SU-DHL-6 (cell line): ENCODE measurements at regions not wholly inside any gene's neighbourhood (a gene's known extent, or its start where the extent isn't known, plus 50 kb on each side); places are given as distances from the start of the nearest gene placed in this dataset.

ENCODE experiments used
- H2AFZ ChIP-seq: fragments of 200-600 bp; sonication (generic); 2 replicates; pipeline ENCODE4 v1.6.1; 2014; ENCODE audit warnings: low read depth, mild to moderate bottlenecking, moderate library complexity, mixed read lengths, antibody characterized with exemption, low read length; ENCODE audit not compliant: severe bottlenecking
- H3F3A ChIP-seq: fragments of 200-600 bp; shearing (Covaris generic); 2 replicates; pipeline ENCODE4 v1.6.0; 2016; ENCODE audit warnings: antibody characterized with exemption, mild to moderate bottlenecking; ENCODE audit not compliant: insufficient read depth
- H3K27ac ChIP-seq: fragments of 200-600 bp; sonication (generic); 2 replicates; pipeline ENCODE4 v1.5.1; 2016; ENCODE audit warnings: low read depth, mild to moderate bottlenecking, low read length, moderate library complexity, mixed read lengths
- H3K27me3 ChIP-seq: fragments of 200-600 bp; sonication (generic), shearing (Covaris generic); 2 replicates; pipeline ENCODE4 v1.6.0; 2014; ENCODE audit warnings: mild to moderate bottlenecking, low read length
- H3K36me3 ChIP-seq: fragments of 200-600 bp; sonication (generic); 2 replicates; pipeline ENCODE4 v1.6.1; 2014; ENCODE audit warnings: mild to moderate bottlenecking, low read length, mixed read lengths
- H3K4me2 ChIP-seq: fragments of 300-600, 200-600 bp; shearing (Covaris generic), sonication (generic); 2 replicates; pipeline ENCODE4 v1.6.0; 2014; ENCODE audit warnings: low read length, low read depth, mild to moderate bottlenecking; ENCODE audit not compliant: poor library complexity, severe bottlenecking
- H3K4me3 ChIP-seq: fragments of 200-600 bp; sonication (generic); 2 replicates; pipeline ENCODE4 v1.5.1; 2014; ENCODE audit warnings: antibody characterized with exemption, low read length, mild to moderate bottlenecking, mixed read lengths; ENCODE audit not compliant: insufficient read depth, poor library complexity, severe bottlenecking
- H3K79me2 ChIP-seq: fragments of 200-600 bp; sonication (generic); 2 replicates; pipeline ENCODE4 v1.6.1; 2014; ENCODE audit warnings: mild to moderate bottlenecking, low read length, moderate library complexity; ENCODE audit not compliant: insufficient read depth
- H3K9ac ChIP-seq: fragments of 200-600 bp; sonication (generic); 2 replicates; pipeline ENCODE4 v1.7.0; 2014; ENCODE audit warnings: mild to moderate bottlenecking, low read length
- H3K9me2 ChIP-seq: fragments of 200-600 bp; sonication (generic); replicated peaks from 2 replicates; pipeline ENCODE4 v1.6.1; 2014; ENCODE audit warnings: low read length; ENCODE audit not compliant: insufficient read depth
- H3K9me3 ChIP-seq: fragments of 200-600 bp; sonication (generic); 2 replicates; pipeline ENCODE4 v1.6.1; 2014; ENCODE audit warnings: low read length, mixed read lengths; ENCODE audit not compliant: insufficient read depth
- H4K20me1 ChIP-seq: fragments of 200-600 bp; sonication (generic); 2 replicates; pipeline ENCODE4 v1.6.1; 2014; ENCODE audit warnings: low read depth, mild to moderate bottlenecking, antibody characterized with exemption, low read length, moderate library complexity, mixed read lengths
- CTCF ChIP-seq: fragments of 200-600 bp; sonication (generic); IDR thresholded peaks from one replicate; pipeline ENCODE4 v1.5.1; 2017; ENCODE audit warnings: antibody characterized with exemption, mild to moderate bottlenecking, low read length, moderate library complexity; ENCODE audit not compliant: insufficient read depth, poor library complexity, severe bottlenecking
- EZH2phosphoT487 ChIP-seq: fragments of 200-600 bp; sonication (generic), shearing (Covaris generic); conservative IDR thresholded peaks from 2 replicates; pipeline ENCODE4 v1.6.1; 2018; ENCODE audit warnings: mild to moderate bottlenecking, antibody characterized with exemption, low read length, moderate library complexity, mixed read lengths

GRCh38 chr7:106166651-106167342, 54.7 kb upstream of the SYPL1 start:
- Histone ChIP-seq H3K4me3 (no peak overlapping the region), H3K4me2 (no peak overlapping the region), H3F3A (no peaks in the 10 kb centered on the region), H3K79me2 (no peaks in the 10 kb centered on the region), H3K27me3 (no peaks in the 10 kb centered on the region), H3K9me2 (no peaks in the 10 kb centered on the region), H3K9me3 (peaks cover 11% of the 10 kb centered on the region; the same call in 1 of the 2 replicates), H2AFZ (no peak overlapping the region), H3K36me3 (peaks cover 7% of the 10 kb centered on the region; the same call in 1 of the 2 replicates), H3K9ac (no peak overlapping the region), H3K27ac (no peak overlapping the region), H4K20me1 (no peaks in the 10 kb centered on the region)
- no peak for TF ChIP-seq EZH2phosphoT487
- TF ChIP-seq CTCF = peak; percentile 73

- Histone ChIP-seq H3K27me3 (no peaks in the 10 kb centered on the region), H2AFZ (no peak overlapping the region), H3K9ac (no peak overlapping the region), H4K20me1 (no peaks in the 10 kb centered on the region), H3K4me3 (no peak overlapping the region), H3K9me3 (peaks cover 11% of the 10 kb centered on the region; the same call in 1 of the 2 replicates), H3K9me2 (no peaks in the 10 kb centered on the region), H3K4me2 (no peak overlapping the region), H3K79me2 (no peaks in the 10 kb centered on the region), H3K27ac (no peak overlapping the region), H3F3A (no peaks in the 10 kb centered on the region), H3K36me3 (peaks cover 9% of the 10 kb centered on the region; the same call in 1 of the 2 replicates)
- TF ChIP-seq EZH2phosphoT487 (no peak), CTCF (no peak)
Observed at GRCh38 chr7:106165337-106165736, 53.2 kb upstream of the SYPL1 start.

- Histone ChIP-seq H3K36me3 (peaks cover 9% of the 10 kb centered on the region; the same call in 1 of the 2 replicates), H4K20me1 (no peaks in the 10 kb centered on the region), H3K4me3 (no peak overlapping the region), H3K27me3 (no peaks in the 10 kb centered on the region), H2AFZ (no peak overlapping the region), H3F3A (peaks cover 3% of the 10 kb centered on the region; the same call in 1 of the 2 replicates), H3K27ac (no peak overlapping the region), H3K9ac (no peak overlapping the region), H3K9me2 (no peaks in the 10 kb centered on the region), H3K4me2 (no peak overlapping the region), H3K9me3 (peaks cover 11% of the 10 kb centered on the region; the same call in 1 of the 2 replicates), H3K79me2 (no peaks in the 10 kb centered on the region)
- no peak for TF ChIP-seq CTCF
- TF ChIP-seq EZH2phosphoT487 = no peak
Observed at GRCh38 chr7:106163257-106163656, 51.1 kb upstream of the SYPL1 start.
